ENCODE measurements at regions not wholly inside any gene's neighbourhood (a gene's known extent, or its start where the extent isn't known, plus 50 kb on each side); places are given as distances from the start of the nearest gene placed in this dataset.

DNA sequence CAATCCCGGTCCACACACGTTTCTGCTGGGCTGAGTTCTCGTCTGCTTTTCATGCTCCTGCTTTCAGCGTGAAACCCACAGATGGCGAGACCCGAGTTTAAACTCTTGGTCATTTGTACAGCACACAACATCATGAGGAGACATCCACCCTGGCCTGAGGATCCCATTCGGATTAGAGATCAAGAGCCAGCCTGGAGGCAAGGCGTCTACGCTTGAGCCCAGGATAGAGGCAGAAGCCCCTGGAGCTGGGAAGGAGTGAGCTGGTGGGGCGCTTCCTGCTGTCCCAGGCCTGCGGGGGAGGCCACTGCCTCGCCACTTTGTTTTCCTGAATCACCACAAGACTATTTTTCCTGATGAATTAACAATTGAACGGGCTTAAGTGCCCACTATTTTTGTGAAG, 281.9 kb upstream of the IRX4 start:
- no peak for DNase-seq (ENCODE audit: low spot score)
- no peak for TF ChIP-seq CTCF (IDR thresholded peaks at IDR 0.05; ENCODE audit: extremely low read depth, missing control alignments)

DNA sequence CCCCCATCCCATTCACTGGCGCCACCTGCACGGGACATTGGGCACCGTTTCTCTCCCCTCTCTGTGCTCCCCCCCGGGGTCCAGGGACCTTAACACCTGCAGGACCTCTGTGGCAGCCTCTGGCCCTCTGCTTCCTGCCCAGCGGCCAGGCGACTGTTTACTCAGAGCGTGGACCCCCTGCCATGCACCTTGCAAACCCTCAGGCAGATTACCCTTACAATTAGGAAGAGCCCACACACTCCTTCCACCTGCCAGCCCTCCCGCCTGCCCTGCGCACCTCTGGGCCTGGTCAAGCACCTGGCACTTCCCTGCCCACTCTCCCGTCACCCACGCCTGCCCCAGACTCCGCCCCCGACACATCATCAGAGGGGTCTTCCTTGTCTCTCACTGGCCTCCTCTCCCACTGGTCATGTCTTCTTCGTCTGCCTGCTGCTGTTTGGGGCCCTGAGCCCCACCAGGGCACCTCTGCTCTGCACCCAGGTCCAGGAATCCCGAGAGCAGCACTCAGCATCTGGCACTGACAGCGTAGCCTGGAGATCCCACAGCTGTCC, 281.3 kb upstream of the IRX4 start:
- no peak for TF ChIP-seq CTCF (IDR thresholded peaks at IDR 0.05; ENCODE audit: extremely low read depth, missing control alignments)
- DNase-seq (ENCODE audit: low spot score), result no peak

- no peak for TF ChIP-seq CTCF (IDR thresholded peaks at IDR 0.05; ENCODE audit: extremely low read depth, missing control alignments)
- DNase-seq (ENCODE audit: low spot score), result no peak
Measured at GRCh38 chr5:2163060-2163856, 280.5 kb upstream of the IRX4 start.

GRCh38 chr5:2160811-2161210, 278.1 kb upstream of the IRX4 start:
- no peak for TF ChIP-seq CTCF (IDR thresholded peaks at IDR 0.05; ENCODE audit: extremely low read depth, missing control alignments)
- DNase-seq (ENCODE audit: low spot score), result no peak

DNA sequence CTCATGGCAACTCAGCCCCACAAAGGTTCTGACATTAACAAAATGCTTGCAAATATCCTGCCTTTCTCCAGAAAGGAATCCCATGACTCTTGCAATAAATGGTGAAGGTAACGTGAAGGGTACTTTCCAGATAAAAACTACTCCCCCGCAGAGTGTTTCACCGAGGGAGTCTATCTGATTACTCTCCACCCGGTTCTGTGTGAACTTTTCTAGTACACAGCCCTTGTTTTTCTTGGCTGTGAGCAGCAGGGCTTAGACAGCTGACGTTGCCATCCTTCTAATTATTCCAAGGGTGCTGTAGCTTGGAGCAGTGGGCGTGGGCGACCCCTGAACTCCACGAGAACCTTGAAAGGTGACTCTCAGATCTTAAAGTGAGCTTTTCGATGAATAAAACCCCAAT, 276.0 kb upstream of the IRX4 start:
- no peak for TF ChIP-seq CTCF (IDR thresholded peaks at IDR 0.05; ENCODE audit: extremely low read depth, missing control alignments)
- no peak for DNase-seq (ENCODE audit: low spot score)

GRCh38 chr5:2158109-2158508, 275.4 kb upstream of the IRX4 start:
- no peak for TF ChIP-seq CTCF (IDR thresholded peaks at IDR 0.05; ENCODE audit: extremely low read depth, missing control alignments)
- no peak for DNase-seq (ENCODE audit: low spot score)

DNA sequence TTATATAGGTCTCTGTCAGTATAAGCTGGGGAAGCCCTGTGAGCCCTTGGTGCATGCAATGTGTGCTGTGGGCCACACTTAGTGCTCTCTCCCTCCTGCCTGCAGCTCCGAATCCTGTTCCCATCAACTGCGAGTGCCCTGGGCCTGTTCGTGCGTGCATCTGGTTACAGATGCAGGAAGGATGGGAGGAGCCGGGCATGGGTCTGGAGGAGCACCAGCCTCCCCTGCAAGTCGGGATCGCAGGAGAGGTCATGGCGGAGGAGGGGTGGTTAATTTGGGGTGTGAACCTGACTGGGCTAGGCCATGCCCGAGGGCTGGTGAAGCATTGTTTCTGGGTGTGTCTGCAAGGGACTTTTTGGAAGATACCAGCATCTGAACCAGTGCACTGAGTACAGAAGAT, 274.6 kb upstream of the IRX4 start:
- TF ChIP-seq CTCF (IDR thresholded peaks at IDR 0.05; ENCODE audit: extremely low read depth, missing control alignments), result no peak
- DNase-seq (ENCODE audit: low spot score), result no peak

All from GM20000 (cell line).